ENCODE measurements at regions not wholly inside any gene's neighbourhood (a gene's known extent, or its start where the extent isn't known, plus 50 kb on each side); places are given as distances from the start of the nearest gene placed in this dataset.

GRCh38 chr14:98912655-98913054 lies 359.3 kb downstream of the BCL11B start:
- TF ChIP-seq CTCF (IDR thresholded peaks at IDR 0.05), result no peak
- no peak for TF ChIP-seq POLR2A (IDR thresholded peaks at IDR 0.05)
- TF ChIP-seq EP300 (IDR thresholded peaks at IDR 0.05), result no peak
- no peak for TF ChIP-seq POLR2AphosphoS5 (IDR thresholded peaks at IDR 0.05)

All from suprapubic skin (tissue), 4 donors.